ENCODE measurements at regions not wholly inside any gene's neighbourhood (a gene's known extent, or its start where the extent isn't known, plus 50 kb on each side); places are given as distances from the start of the nearest gene placed in this dataset.

DNA sequence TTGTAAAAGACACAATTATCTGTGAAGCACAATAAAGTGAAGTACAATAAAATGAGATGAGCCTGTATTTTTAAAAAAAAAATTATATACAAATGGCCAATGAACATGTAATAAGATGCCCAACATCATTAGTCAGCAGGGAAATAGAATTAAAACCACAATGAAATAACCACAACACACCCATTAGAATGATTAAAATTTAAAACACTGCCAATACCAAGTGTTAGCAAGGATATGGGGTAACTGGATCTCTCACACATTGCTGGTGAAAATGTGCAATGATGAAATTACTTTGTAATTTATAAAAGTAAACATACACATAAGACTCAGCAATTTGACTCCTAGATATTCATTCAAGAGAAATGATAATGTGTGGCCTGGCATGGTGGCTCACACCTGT lies 62.8 kb downstream of the SHOC1 start:
- Histone ChIP-seq H2AK5ac (ENCODE audit: insufficient read length, low read length) (no peak overlapping the region), H3K23me2 (ENCODE audit: insufficient read length, low read depth, low read length, poor library complexity, severe bottlenecking) (no peaks in the 10 kb centered on the region), H3K18ac (ENCODE audit: insufficient read length, low read depth, low read length) (no peak overlapping the region), H3K4me1 (ENCODE audit: insufficient read depth, low read length) (no peaks in the 10 kb centered on the region), H3K9me3 (ENCODE audit: control insufficient read depth, low read depth, low read length) (no peaks in the 10 kb centered on the region), H3K4ac (ENCODE audit: low read depth, low read length) (no peak overlapping the region), H2AFZ (ENCODE audit: low read length) (no peak overlapping the region), H3K9ac (ENCODE audit: extremely low read depth, insufficient read length, low read length) (no peak overlapping the region), H2BK12ac (ENCODE audit: insufficient read length, low read depth, low read length) (no peak overlapping the region), H2BK20ac (ENCODE audit: low read depth, low read length, poor library complexity, severe bottlenecking) (no peak overlapping the region), H4K91ac (ENCODE audit: insufficient read length, low read depth, low read length) (no peak overlapping the region), H3K14ac (ENCODE audit: insufficient read depth, low read length) (no peak overlapping the region), H3K79me2 (ENCODE audit: insufficient read depth, low read length) (no peaks in the 10 kb centered on the region), H4K8ac (replicated peaks; ENCODE audit: insufficient read length, low read depth, low read length) (no peak overlapping the region), H4K5ac (ENCODE audit: insufficient read length, low read depth, low read length) (no peak overlapping the region), H3K79me1 (ENCODE audit: insufficient read depth, low read depth, low read length, poor library complexity, severe bottlenecking) (no peaks in the 10 kb centered on the region), H3K4me2 (ENCODE audit: insufficient read depth, insufficient read length, low read length) (no peak overlapping the region), H2BK120ac (ENCODE audit: low read depth, low read length, poor library complexity, severe bottlenecking) (no peak overlapping the region), H3K27me3 (ENCODE audit: insufficient read depth, low read length) (no peaks in the 10 kb centered on the region), H3K56ac (ENCODE audit: insufficient read length, low read depth, low read length) (no peak overlapping the region), H3K23ac (ENCODE audit: insufficient read length, low read depth, low read length) (no peak overlapping the region), H3K27ac (ENCODE audit: insufficient read length, low read depth, low read length) (no peak overlapping the region), H4K20me1 (ENCODE audit: control insufficient read depth, insufficient read depth, insufficient read length) (no peaks in the 10 kb centered on the region), H2BK5ac (ENCODE audit: insufficient read length, low read length) (no peak overlapping the region), H2BK15ac (ENCODE audit: low read depth, low read length) (no peak overlapping the region), H3T11ph (ENCODE audit: low read length) (no peak overlapping the region)
- no peaks in the 10 kb centered on the region for H3K4me1 Mint-ChIP-seq
- peaks cover 19 to 21% of the 10 kb centered on the region in 2 experiments for H3K9me3 Mint-ChIP-seq
- H3K27ac Mint-ChIP-seq, result no peak overlapping the region
- TF ChIP-seq, protein P1, sequence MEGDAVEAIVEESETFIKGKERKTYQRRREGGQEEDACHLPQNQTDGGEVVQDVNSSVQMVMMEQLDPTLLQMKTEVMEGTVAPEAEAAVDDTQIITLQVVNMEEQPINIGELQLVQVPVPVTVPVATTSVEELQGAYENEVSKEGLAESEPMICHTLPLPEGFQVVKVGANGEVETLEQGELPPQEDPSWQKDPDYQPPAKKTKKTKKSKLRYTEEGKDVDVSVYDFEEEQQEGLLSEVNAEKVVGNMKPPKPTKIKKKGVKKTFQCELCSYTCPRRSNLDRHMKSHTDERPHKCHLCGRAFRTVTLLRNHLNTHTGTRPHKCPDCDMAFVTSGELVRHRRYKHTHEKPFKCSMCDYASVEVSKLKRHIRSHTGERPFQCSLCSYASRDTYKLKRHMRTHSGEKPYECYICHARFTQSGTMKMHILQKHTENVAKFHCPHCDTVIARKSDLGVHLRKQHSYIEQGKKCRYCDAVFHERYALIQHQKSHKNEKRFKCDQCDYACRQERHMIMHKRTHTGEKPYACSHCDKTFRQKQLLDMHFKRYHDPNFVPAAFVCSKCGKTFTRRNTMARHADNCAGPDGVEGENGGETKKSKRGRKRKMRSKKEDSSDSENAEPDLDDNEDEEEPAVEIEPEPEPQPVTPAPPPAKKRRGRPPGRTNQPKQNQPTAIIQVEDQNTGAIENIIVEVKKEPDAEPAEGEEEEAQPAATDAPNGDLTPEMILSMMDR (conservative IDR thresholded peaks at IDR 0.05), result no peak
- DNase-seq, result no peak
- H3K4me3 Mint-ChIP-seq, result no peak overlapping the region
- H3K36me3 Mint-ChIP-seq (ENCODE audit: insufficient read depth in 1 of 3, low read depth in 3 of 3), result peaks cover 0 to 5% (median 3%) of the 10 kb centered on the region in 3 experiments; a peak in 3 of 7 replicates
- H3K27me3 Mint-ChIP-seq (ENCODE audit: low read depth), result no peaks in the 10 kb centered on the region

All from H9 (cell line).